ENCODE measurements at regions not wholly inside any gene's neighbourhood (a gene's known extent, or its start where the extent isn't known, plus 50 kb on each side); places are given as distances from the start of the nearest gene placed in this dataset.

- TF ChIP-seq POLR2A (IDR thresholded peaks at IDR 0.05) = no peak
- Histone ChIP-seq H3K4me1 (replicated peaks) (no peaks in the 10 kb centered on the region), H3K36me3 (no peaks in the 10 kb centered on the region), H3K9me3 (no peaks in the 10 kb centered on the region), H3K27ac (no peak overlapping the region), H3K4me3 (no peak overlapping the region), H3K27me3 (replicated peaks; ENCODE audit: insufficient read depth) (no peaks in the 10 kb centered on the region)
- WGBS = 87% methylated on average over 6 of the region's 6 CpGs
- DNase-seq (ENCODE audit: low spot score) = no peak
- intact Hi-C loops (cut with DNase I) = loop anchor here (5.0 kb wide), 2 partner anchors 132 to 203 kb away; partner anchors contain the start of gene INHBB
These were observed 185.8 kb upstream of the GLI2 start for GRCh38 chr2:120549841-120550240.

- 67% methylated on average over 4 of the region's 4 CpGs for WGBS
- H3K27me3 ChIP-seq (replicated peaks; ENCODE audit: insufficient read depth) = no peaks in the 10 kb centered on the region
These were observed 185.4 kb upstream of the GLI2 start for GRCh38 chr2:120550282-120550681.

GRCh38 chr2:120550893-120551446, 184.7 kb upstream of the GLI2 start:
- 73% methylated on average over 2 of the region's 2 CpGs for WGBS
- Histone ChIP-seq H3K4me1 (replicated peaks) (no peaks in the 10 kb centered on the region), H3K4me3 (no peak overlapping the region), H3K9me3 (no peaks in the 10 kb centered on the region), H3K27me3 (replicated peaks; ENCODE audit: insufficient read depth) (no peaks in the 10 kb centered on the region), H3K27ac (no peak overlapping the region), H3K36me3 (no peaks in the 10 kb centered on the region)
- no peak for DNase-seq (ENCODE audit: low spot score)
- intact Hi-C loops (cut with DNase I) = loop anchor here (5.0 kb wide), 2 partner anchors 131 to 204 kb away; partner anchors contain the start of gene INHBB
- TF ChIP-seq POLR2AphosphoS5 (IDR thresholded peaks at IDR 0.05) (no peak), POLR2A (IDR thresholded peaks at IDR 0.05) (no peak), CTCF (IDR thresholded peaks at IDR 0.05) (no peak)

More at GRCh38 chr2:120550282-120550681, 185.4 kb upstream of the GLI2 start:
- Histone ChIP-seq H3K36me3 (no peaks in the 10 kb centered on the region), H3K27ac (no peak overlapping the region), H3K4me3 (no peak overlapping the region), H3K4me1 (replicated peaks) (no peaks in the 10 kb centered on the region), H3K9me3 (no peaks in the 10 kb centered on the region)
- TF ChIP-seq POLR2A (IDR thresholded peaks at IDR 0.05) (no peak), CTCF (IDR thresholded peaks at IDR 0.05) (no peak), POLR2AphosphoS5 (IDR thresholded peaks at IDR 0.05) (no peak)
- no peak for DNase-seq (ENCODE audit: low spot score)
- intact Hi-C loops (cut with DNase I) = loop anchor here (5.0 kb wide), 2 partner anchors 132 to 203 kb away; partner anchors contain the start of gene INHBB

- intact Hi-C loops (cut with DNase I) = loop anchor here (5.0 kb wide), 2 partner anchors 131 to 204 kb away; partner anchors contain the start of gene INHBB
- no peak for TF ChIP-seq POLR2AphosphoS5 (IDR thresholded peaks at IDR 0.05)
- no peak for TF ChIP-seq POLR2A (IDR thresholded peaks at IDR 0.05)
- no peak for TF ChIP-seq CTCF (IDR thresholded peaks at IDR 0.05)
- H3K4me3 ChIP-seq = no peak overlapping the region
- no peaks in the 10 kb centered on the region for H3K9me3 ChIP-seq
- no peak for DNase-seq (ENCODE audit: low spot score)
- no peaks in the 10 kb centered on the region for H3K27me3 ChIP-seq (replicated peaks; ENCODE audit: insufficient read depth)
- H3K27ac ChIP-seq = no peak overlapping the region
- 58% methylated on average over 3 of the region's 3 CpGs for WGBS
- no peaks in the 10 kb centered on the region for H3K4me1 ChIP-seq (replicated peaks)
- no peaks in the 10 kb centered on the region for H3K36me3 ChIP-seq
These were observed 184.1 kb upstream of the GLI2 start for GRCh38 chr2:120551522-120551921.

GRCh38 chr2:120552079-120552478, 183.6 kb upstream of the GLI2 start:
- no peaks in the 10 kb centered on the region for H3K4me1 ChIP-seq (replicated peaks)
- H3K9me3 ChIP-seq = no peaks in the 10 kb centered on the region
- H3K27me3 ChIP-seq (replicated peaks; ENCODE audit: insufficient read depth) = no peaks in the 10 kb centered on the region
- no peak overlapping the region for H3K27ac ChIP-seq
- intact Hi-C loops (cut with DNase I) = loop anchor here (5.0 kb wide), 2 partner anchors 130 to 205 kb away; partner anchors contain the start of gene INHBB
- DNase-seq (ENCODE audit: low spot score) = no peak
- 89% methylated on average over 11 of the region's 11 CpGs for WGBS
- no peaks in the 10 kb centered on the region for H3K36me3 ChIP-seq
- no peak overlapping the region for H3K4me3 ChIP-seq
- TF ChIP-seq CTCF (IDR thresholded peaks at IDR 0.05) (no peak), POLR2A (IDR thresholded peaks at IDR 0.05) (no peak), POLR2AphosphoS5 (IDR thresholded peaks at IDR 0.05) (no peak)
